NK-92 treated with Interleukin-12 subunit alpha and Interleukin-12 subunit beta, amount 100 ng/mL, for 24 hours (cell line): ENCODE measurements at regions not wholly inside any gene's neighbourhood (a gene's known extent, or its start where the extent isn't known, plus 50 kb on each side); places are given as distances from the start of the nearest gene placed in this dataset.
"Not testable (repeated sequence)": the region's sequence is repeated elsewhere in the genome, so short reads cannot be mapped to it uniquely, and the experiment has no call there.

ENCODE experiments used
- DNase-seq: peaks from one replicate; lab custom pipeline; 2025; lab: John Stamatoyannopoulos, UW

DNA sequence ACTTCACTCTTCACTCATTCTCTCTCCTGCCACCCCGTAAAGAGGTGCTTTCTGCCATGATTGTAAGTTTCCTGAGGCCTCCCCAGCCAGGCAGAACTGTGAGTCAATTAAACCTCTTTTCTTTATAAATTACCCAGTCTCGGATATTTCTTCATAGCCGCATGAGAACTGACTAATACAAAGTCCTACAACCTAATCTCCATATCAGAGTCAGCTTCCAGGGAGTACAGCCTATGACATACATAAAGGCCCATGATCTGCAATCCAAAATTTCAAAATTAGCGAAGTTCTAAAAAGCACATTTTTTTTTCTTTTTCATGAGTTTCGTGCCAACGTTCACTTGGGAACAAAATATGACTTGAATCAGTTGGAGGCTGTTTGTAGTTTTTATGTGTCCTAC is 256.9 kb upstream of the DUSP10 start:
- DNase-seq = no peak

DNA sequence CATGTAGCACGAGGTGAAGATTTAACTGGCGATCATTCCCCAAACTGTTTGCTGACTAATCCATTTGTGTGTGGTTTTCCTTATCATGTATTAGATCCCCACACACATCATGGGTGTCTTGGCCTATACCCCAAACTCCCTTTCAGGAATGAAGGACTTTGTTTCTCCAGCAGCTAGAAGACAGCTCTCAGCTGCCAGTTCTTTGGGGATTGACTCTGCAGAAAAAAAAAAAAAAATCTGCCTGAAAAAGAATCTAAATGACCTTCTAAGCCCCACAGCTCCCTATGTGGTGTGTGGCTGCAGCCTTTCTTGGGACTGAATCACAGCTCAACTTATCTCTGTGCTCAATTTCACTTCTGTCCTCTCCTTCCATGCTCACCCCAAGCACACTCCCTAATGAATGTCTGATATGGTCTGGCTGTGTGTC is 256.3 kb upstream of the DUSP10 start:
- no peak for DNase-seq

DNA sequence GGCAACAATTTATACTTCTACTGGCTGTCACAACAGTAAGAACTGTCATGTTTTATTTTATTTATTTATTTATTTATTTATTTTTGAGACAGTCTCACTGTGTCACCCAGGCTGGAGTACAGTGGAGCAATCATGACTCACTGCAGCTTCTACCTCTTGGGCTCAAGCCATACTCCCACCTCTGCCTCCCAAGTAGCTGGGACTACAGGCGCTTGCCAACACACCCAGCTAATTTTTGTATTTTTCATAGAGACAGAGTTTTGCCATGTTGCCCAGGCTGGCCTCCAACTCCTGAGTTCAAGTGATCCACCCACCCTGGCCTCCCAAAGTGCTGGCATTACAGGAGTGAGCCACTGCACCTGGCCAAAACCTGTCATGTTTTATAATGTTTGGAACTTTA is 255.1 kb upstream of the DUSP10 start:
- not testable (repeated sequence) for DNase-seq

DNA sequence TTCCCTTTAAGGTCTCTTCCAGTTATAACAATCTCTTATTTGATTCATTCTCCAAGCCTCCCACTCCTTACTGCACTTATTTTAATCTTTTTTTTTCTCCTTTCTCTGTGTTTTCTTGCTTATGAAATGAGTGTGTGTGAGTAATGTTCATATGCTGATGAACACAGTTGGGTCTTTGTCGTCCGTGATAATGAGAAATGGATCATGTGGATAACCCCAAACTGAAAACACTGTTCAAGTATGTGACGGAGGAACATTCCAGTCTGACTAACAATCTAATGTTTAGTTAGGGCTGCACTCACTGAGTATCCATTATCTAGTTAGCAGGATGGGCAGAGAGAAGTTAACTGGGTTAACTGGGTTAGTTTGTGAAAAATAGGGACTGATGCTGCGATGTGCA is 253.1 kb upstream of the DUSP10 start:
- DNase-seq = no peak

DNA sequence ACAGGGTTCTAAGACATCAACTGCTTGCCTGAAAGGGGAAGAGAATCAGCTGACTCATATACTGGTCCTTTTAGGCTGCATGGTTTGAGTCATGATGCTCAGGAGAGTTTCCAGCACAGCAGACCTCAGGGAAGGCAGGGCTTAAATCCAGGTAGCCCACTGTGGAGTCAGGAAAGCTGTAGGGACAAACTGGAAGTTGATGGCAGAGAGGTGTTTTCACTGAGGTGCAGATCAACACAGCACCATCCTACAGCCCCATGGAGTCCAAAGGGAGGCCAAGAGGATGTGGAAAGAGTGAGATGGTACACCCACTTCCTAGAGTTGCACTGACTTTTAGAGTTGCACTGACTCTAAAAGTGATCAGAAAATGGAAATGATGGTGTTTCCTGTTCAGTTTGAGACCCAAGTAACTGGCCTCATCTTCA is 252.4 kb upstream of the DUSP10 start:
- no peak for DNase-seq

DNA sequence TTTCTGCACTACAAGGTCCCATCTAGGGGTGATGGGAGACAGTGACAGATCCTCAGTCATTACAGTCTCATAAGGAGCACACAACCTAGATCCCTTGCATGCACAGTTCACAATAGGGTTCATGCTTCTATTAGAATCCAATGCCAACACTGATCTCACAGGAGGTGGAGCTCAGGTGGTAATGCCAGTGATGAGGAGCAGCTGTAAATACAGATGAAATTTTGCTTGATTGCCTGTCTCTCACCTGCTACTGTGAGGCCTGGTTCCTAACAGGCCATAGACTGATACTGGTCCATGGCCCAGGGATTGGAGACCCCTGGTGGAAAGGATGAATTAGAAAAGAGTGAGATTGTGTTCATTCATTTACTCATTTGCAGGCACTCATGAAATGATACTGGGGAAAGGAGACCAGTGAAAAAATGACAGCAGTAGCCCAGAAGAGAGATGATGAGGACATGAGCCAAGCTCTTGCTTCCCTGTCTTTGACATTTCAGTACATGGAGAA is 251.6 kb upstream of the DUSP10 start:
- DNase-seq = no peak

DNA sequence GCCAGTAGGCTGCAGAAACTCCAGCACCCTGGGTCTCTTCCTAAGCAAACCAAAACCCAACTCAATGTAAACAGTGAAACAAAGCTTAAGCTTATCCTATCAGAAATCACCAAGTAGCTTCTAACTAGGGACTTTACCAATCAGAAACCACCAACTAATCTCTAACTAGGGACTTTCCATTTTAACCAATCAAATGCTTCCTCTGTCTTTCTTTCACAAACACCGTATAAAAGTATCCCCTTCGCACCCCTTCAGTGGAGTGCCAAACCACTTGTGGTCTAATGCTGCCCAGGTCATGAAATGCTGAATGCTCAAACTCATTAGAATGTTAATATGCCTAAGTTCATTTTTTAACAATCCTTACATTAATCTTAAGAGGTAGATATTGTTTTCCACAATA is 250.5 kb upstream of the DUSP10 start:
- DNase-seq = no peak

DNA sequence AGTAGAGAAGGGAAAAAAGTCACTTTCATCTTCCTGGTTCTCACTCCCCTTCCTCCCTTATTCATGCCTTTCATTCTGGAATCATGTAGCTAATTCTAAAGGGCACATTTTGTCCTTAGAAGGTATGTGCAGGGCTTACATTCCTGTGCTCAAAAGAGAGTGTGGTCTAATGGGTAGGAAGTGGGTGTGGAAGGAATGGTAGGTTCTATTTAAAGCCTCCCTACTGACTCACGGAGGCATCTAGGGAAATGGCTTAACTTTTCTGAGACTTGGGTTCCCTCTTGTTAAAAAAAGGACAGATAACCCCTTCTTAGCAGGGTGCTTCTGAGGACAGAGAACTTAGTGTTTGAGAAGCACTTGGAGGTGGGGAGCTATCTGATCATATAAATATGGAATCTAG is 249.3 kb upstream of the DUSP10 start:
- no peak for DNase-seq

DNA sequence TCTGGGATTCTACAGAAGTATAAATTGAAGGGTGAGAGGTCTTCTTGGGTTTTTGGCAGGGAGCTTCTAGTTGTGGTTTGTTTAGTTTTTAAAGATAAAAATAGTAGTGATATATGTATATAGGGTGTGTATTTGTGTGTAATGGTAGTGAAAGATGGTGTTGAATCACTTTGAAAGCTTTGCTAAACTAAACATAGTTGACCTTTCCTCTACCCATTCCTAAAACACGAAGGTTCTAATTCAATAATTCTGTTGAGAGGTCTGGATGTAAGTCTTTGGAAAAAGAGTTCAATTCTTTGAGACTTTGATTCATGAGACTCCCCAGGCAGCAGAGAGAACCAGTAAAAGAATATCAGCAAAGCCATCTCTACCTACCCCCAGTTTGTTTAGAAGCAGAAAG is 247.9 kb upstream of the DUSP10 start:
- DNase-seq = no peak

DNA sequence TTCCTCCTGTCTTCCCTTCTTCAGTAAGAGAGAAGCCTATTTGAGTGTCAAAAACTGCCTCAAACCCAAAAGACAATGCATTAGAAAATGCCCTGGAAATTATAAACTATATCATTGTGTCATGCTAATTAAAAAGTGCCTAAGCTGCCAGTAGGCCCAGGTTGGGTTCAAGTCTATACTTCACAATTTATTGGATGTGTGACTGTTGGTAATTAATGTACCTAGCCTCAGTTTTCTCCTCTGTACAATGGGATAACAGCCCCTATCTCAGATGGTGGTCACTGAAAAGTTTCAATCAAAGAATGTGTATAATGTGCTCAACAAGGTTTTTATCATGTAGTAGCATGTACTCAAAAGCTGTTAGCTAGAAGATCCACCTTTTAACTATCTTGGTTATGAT is 246.9 kb upstream of the DUSP10 start:
- no peak for DNase-seq

DNA sequence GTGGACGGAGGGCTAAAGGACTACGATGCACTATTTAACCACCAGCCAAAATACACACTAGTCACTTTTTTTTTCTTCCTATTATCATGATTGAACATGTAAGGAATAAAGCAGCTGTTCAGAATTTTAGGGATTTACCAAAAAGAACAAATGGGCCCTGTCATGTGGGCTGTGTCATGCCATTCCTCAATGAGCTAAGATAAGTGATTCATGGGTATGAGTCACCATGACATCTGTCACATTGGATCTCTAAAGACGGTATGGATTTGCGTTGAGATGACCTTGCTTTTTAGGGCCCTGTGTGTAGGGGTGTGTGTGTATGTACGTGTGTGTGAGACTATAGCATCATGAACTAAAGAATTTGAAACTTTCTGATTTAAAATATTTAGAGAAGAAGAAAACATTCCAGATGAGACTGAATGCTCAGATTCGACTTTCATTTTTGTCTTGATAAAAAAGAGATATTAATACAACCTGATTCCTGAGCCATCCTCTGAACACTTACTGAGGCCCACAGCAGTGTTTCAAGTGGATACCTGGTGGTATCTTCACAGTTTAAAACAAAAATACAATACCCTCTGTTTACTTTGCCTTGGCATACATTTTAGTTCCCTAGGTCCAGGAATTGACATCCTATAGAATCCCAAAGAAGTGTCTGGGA is 246.1 kb upstream of the DUSP10 start:
- no peak for DNase-seq

DNA sequence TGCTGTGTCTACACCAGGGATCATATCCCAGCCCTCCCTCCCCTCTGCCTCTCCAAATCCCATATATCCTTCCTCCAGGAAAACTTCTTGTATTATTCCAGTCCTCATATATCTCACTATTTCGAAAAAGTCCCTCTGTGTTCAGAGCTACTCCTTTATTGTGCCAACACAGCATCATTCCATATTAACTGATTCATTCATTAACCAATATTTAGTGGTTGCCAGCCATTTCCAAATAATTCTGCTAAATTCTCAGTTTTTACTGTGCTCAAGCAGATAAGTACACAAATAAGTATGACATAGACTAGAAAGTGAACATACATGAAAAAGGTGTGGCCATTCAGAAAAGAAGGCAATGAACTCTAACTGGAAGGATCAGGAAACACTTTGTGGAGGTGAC is 241.6 kb upstream of the DUSP10 start:
- DNase-seq = no peak

DNA sequence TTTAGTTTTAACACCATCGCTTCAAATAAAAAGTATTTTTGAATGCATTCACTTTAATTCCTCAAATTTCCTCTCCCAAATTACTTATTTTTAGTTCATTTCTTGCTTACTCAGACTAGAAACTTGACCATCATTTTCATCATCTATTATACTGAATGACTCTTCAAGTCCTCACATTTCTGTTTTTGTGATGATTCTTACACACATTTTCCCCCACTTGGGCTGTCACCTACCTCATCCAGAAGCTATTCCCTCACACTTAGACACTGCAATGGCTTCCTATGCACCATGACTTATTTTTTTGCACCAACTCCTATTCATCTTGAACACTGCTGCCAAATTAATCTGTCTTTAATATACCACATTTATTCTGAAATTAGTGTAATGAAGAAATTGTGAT is 239.6 kb upstream of the DUSP10 start:
- no peak for DNase-seq

DNA sequence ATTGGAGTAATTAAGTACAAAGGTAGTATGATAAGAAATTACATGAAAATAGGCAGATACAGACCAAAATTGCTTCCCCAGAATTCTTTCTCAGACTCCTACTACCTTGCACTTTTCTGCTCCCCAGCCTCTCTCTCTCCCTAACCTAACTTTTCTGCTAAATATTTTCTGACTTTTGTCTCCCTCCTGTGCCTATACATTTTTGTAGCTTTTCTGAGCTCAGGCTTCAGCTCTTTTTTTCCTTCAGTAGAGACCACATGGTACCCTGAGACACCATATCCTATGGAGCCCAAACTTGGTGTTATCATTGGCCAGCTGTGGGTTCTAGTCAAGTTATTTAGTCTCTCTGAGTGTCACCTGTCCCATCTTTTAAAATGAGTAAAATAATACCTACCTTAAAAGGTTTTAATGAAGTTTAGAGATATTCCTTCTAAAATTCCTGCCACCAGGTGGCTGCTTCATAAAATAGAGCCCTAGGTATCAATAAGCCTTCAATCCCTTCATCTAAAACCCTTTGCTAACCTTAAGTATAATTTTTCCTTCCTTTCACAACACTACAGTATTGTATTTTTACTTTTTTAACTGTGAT is 237.6 kb upstream of the DUSP10 start:
- DNase-seq = no peak

DNA sequence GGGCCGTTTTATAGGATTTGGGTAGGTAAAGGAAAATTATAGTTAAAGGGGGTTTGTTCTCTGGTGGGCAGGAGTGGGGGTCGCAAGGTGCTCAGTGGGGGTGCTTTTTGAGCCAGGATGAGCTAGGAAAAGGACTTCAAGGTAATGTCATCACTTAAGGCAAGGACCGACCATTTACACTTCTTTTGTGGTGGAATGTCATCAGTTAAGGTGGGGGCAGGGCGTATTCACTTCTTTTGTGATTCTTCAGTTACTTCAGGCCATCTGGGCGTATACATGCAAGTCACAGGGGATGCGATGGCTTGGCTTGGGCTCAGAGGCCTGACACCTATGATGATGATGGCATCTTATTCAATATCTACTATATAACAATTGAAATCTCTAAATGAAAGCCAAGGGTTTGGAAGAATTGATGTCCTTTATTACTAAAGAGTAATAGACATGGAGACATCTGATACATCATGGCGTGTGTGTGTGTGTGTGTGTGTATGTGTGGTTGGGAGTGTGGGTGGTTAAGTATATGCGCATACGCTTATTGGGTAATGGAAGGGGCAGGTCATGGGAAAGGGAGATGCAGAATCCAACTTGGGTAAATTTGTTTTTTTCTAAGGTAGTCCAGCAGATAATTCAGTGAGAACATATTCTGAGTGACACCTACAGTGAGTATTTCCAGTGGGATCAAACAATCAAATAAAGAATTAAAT is 236.9 kb upstream of the DUSP10 start:
- not testable (repeated sequence) for DNase-seq

DNA sequence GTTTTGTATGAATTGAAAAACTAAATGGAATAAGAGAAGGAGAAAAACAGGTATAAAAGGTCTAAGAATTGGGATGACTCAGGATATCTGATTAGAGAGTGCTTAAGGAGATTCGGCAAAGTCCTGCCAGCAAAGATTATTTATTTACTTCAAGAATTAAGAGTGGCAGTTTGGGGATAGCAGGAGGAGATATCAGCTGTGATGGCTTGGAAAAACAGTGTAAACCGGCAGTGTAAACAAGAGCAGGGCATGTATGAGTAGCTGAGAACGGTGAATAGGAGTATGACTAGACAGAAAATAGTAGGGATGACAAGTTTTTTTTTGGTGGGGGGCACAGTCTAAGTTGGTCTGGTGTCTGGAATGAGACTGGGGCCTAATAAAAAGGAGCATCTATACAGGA is 231.9 kb upstream of the DUSP10 start:
- DNase-seq = not testable (repeated sequence)

DNA sequence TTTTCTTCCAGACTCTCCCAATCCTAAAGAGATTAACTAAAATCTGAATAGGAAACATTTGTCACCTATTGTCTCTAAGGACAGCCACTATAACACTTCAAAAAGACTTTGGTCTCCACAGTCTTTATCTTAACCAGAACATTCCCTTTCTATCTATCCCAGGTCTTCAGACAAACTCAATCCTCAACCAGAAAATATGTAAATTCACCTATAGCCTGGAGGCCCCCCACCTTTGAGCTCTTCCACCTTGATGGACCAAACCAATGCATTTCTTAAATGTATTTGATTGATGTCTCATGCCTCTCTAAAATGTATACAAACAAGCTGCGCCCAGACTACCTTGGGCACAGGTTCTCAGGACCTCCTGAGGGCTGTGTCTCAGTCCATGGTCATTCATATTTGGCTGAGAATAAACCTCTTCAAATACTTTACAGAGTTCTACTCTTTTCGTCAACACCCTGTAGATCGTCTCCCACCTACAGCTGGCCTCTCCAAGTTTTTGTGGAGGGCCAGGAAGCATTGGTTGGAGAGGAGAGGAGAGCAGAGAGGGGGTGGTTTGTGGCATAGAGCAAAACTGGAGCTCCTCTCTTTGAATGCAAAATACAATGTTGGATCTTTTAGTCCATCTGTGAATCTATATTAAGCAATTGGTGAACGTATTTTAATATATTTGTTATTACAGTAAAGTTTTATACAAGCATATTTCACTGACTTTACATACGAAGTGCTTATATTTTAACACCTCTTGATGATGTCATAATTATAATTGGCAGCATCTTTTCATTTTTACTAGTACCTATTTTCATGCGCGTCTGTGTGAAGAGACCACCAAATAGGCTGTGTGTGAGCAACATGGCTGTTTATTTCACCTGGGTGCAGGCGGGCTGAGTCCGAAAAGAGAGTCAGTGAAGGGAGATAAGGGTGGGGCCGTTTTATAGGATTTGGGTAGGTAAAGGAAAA is 230.7 kb upstream of the DUSP10 start:
- no peak for DNase-seq

DNA sequence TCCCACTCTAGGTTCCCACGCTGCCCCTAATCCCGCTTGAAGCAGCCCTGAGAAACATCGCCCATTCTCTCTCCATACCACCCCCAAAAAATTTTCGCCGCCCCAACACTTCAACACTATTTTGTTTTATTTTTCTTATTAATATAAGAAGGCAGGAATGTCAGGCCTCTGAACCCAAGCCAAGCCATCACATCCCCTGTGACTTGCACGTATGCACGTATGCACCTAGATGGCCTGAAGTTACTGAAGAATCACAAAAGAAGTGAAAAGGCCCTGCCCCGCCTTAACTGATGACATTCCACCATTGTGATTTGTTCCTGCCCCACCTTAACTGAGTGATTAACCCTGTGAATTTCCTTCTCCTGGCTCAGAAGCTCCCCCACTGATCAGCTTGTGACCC is 229.1 kb upstream of the DUSP10 start:
- DNase-seq = not testable (repeated sequence)

DNA sequence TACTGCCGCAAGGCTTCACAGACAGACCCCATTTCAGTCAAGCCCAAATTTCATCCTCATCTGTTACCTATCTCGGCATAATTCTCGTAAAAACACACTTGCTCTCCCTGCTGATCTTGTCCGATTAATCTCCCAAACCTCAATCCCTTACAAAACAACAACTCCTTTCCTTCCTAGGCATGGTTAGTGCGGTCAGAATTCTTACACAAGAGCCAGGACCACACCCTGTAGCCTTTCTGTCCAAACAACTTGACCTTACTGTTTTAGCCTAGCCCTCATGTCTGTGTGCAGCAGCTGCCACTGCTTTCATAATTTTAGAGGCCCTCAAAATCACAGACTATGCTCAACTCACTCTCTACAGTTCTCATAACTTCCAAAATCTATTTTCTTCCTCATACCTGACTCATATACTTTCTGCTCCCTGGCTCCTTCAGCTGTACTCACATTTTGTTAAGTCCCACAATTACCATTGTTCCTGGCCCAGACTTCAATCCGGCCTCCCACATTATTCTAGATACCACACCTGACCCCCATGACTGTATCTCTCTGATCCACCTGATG is 227.5 kb upstream of the DUSP10 start:
- DNase-seq = not testable (repeated sequence)

DNA sequence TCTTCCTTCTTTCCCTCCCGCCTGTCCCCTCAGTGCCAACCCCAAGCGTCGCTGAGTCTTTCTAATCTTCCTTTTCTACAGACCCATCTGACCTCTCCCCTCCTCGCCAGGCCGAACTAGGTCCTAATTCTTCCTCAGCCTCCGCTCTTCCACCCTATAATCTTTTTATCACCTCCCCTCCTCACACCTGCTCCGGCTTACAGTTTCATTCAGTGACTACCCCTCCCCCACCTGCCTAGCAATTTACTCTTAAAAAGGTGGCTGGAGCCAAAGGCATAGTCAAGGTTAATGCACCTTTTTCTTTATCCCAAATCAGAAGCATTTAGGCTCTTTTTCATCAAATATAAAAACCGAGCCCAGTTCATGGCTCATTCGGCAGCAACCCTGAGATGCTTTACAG is 225.6 kb upstream of the DUSP10 start:
- DNase-seq = not testable (repeated sequence)

DNA sequence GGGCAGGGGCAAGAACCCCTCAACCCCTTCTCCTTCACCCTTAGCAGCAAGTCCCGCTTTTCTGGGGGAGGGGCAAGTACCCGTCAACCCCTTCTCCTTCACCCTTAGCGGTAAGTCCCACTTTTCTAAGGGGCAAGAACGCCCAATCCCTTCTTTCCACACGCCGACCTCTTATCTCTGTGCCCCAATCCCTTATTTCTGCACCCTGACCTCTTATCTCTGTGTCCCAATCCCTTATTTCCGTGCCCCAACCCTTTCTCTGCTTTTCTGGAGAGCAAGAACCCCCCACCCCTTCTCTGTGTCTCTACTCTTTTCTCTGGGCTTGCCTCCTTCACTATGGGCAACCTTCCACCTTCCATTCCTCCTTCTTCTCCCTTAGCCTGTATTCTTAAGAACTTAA is 225.0 kb upstream of the DUSP10 start:
- not testable (repeated sequence) for DNase-seq

DNA sequence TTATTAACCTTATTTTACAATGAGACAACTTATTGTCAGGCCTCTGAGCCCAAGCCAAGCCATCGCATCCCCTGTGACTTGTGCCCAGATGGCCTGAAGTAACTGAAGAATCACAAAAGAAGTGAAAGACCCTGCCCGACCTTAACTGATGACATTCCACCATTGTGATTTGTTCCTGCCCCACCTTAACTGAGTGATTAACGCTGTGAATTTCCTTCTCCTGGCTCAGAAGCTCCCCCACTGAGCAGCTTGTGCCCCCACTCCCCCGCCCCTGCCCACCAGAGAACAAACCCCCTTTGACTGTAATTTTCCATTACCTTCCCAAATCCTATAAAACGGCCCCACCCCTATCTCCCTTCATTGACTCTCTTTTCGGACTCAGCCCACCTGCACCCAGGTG is 224.0 kb upstream of the DUSP10 start:
- not testable (repeated sequence) for DNase-seq
